H1 (cell line): ENCODE measurements at regions not wholly inside any gene's neighbourhood (a gene's known extent, or its start where the extent isn't known, plus 50 kb on each side); places are given as distances from the start of the nearest gene placed in this dataset.

Source experiments
- CTCF ChIA-PET: fragments of 300-600 bp; sonication (Branson Sonifier 250); formaldehyde crosslinking; loops from one replicate; lab custom pipeline; 2021; ENCODE audit not compliant: partially characterized antibody; lab: Charles Lee
- POLR2A ChIA-PET: fragments of 300-600 bp; sonication (Branson Sonifier 250); formaldehyde crosslinking; loops from one replicate; lab custom pipeline; 2021; ENCODE audit warnings: inconsistent platforms; ENCODE audit not compliant: partially characterized antibody; lab: Charles Lee
- DNase-seq, 2 experiments: peaks; one replicate each; pipeline versions ENCODE4 v3.0.0 to v3.0.0-alpha.2; 2010 to 2022; ENCODE audit warnings: low spot score in 2 of 2, low read depth in 1 of 2, mixed read lengths in 1 of 2
- FAIRE-seq: peaks from 2 replicates; lab custom pipeline; 2011; peaks lifted over from hg19 to GRCh38; lab: Jason Lieb, UNC
- H2AFZ ChIP-seq: 2 replicates; pipeline ENCODE4 v1.8.1; 2012; ENCODE audit warnings: low read length, inconsistent platforms
- H2AK5ac ChIP-seq: 2 replicates; pipeline ENCODE4 v1.6.1; 2013; ENCODE audit warnings: low read depth, low read length
- H2BK120ac ChIP-seq: replicated peaks from 2 replicates; pipeline ENCODE3; 2013; ENCODE audit warnings: low read depth, low read length, inconsistent platforms
- H2BK12ac ChIP-seq: 2 replicates; pipeline ENCODE4 v1.6.1; 2013; ENCODE audit warnings: low read depth, low read length
- H2BK15ac ChIP-seq: 2 replicates; pipeline ENCODE4 v1.6.1; 2013; ENCODE audit warnings: low read length
- H2BK20ac ChIP-seq: 2 replicates; pipeline ENCODE4 v1.6.1; 2013; ENCODE audit warnings: low read length
- H2BK5ac ChIP-seq: 2 replicates; pipeline ENCODE4 v1.6.1; 2013; ENCODE audit warnings: low read depth, low read length
- H3K14ac ChIP-seq: 2 replicates; pipeline ENCODE4 v1.6.1; 2013; ENCODE audit warnings: inconsistent platforms; ENCODE audit not compliant: insufficient read length
- H3K18ac ChIP-seq: 2 replicates; pipeline ENCODE4 v1.6.1; 2013; ENCODE audit warnings: low read length; ENCODE audit errors: extremely low read depth
- H3K23ac ChIP-seq: 2 replicates; pipeline ENCODE4 v1.6.1; 2013; ENCODE audit warnings: inconsistent platforms; ENCODE audit not compliant: insufficient read length
- H3K23me2 ChIP-seq: 2 replicates; pipeline ENCODE4 v1.6.1; 2013; ENCODE audit warnings: low read depth, low read length
- H3K27ac ChIP-seq: 2 replicates; pipeline ENCODE4 v1.6.1; 2011; ENCODE audit warnings: low read depth, low read length, inconsistent platforms
- H3K27me3 ChIP-seq, 4 experiments: replicated peaks in 1 of 4; 1 replicate in 1 of 4; 2 replicates in 3 of 4; pipeline versions ENCODE4 v1.6.1 to v1.8.1; 2011 to 2013; ENCODE audit warnings: low read length in 3 of 4, mild to moderate bottlenecking in 3 of 4, inconsistent platforms in 2 of 4, mixed read lengths in 2 of 4, moderate library complexity in 1 of 4; ENCODE audit not compliant: control insufficient read depth in 3 of 4, insufficient read depth in 3 of 4; ENCODE audit errors: extremely low read depth in 1 of 4
- H3K36me3 ChIP-seq, 4 experiments: 2 replicates each; pipeline versions ENCODE4 v1.6.1 to v1.8.1; 2011 to 2013; ENCODE audit warnings: mild to moderate bottlenecking in 4 of 4, low read length in 3 of 4, moderate library complexity in 2 of 4, control low read depth in 1 of 4, inconsistent platforms in 1 of 4; ENCODE audit not compliant: insufficient read depth in 4 of 4, control insufficient read depth in 2 of 4
- H3K4ac ChIP-seq: replicated peaks from 2 replicates; pipeline ENCODE3; 2013; ENCODE audit warnings: low read length, low read depth, mixed read lengths, inconsistent platforms; ENCODE audit not compliant: insufficient read length
- H3K4me1 ChIP-seq, 4 experiments: replicated peaks in 1 of 4; 1 replicate in 1 of 4; 2 replicates in 3 of 4; pipeline versions ENCODE4 v1.6.1 to v1.8.1; 2011 to 2013; ENCODE audit warnings: low read length in 3 of 4, inconsistent platforms in 2 of 4, mixed read lengths in 1 of 4; ENCODE audit not compliant: insufficient read depth in 4 of 4, control insufficient read depth in 3 of 4
- H3K4me2 ChIP-seq, 2 experiments: 2 replicates each; pipeline versions ENCODE4 v1.6.1 to v1.8.1; 2011 to 2013; ENCODE audit warnings: low read depth in 2 of 2, low read length in 2 of 2, control low read depth in 1 of 2, inconsistent platforms in 1 of 2, mild to moderate bottlenecking in 1 of 2; ENCODE audit not compliant: insufficient read depth in 1 of 2
- H3K4me3 ChIP-seq, 4 experiments: fragments of 200-600, 300-600 bp in 1 of 4; sonication (generic), shearing (Covaris generic), sonication (Bioruptor Twin) in 1 of 4; 2 replicates each; pipeline versions ENCODE4 v1.5.1 to v1.8.1; 2011 to 2016; ENCODE audit warnings: low read length in 4 of 4, low read depth in 3 of 4, control low read depth in 2 of 4, inconsistent platforms in 2 of 4, mild to moderate bottlenecking in 2 of 4, mixed read lengths in 1 of 4, moderate library complexity in 1 of 4; ENCODE audit not compliant: insufficient read depth in 2 of 4; ENCODE audit errors: extremely low read depth in 1 of 4
- H3K56ac ChIP-seq: replicated peaks from 2 replicates; pipeline ENCODE3; 2013; ENCODE audit warnings: low read depth, mild to moderate bottlenecking, mixed read lengths, low read length, inconsistent platforms; ENCODE audit not compliant: insufficient read length
- H3K79me1 ChIP-seq: 2 replicates; pipeline ENCODE4 v1.6.1; 2013; ENCODE audit warnings: low read depth, low read length, control low read depth
- H3K79me2 ChIP-seq, 2 experiments: 2 replicates each; pipeline versions ENCODE4 v1.6.1 to v1.8.1; 2012 to 2013; ENCODE audit warnings: low read length in 2 of 2, mild to moderate bottlenecking in 2 of 2, inconsistent platforms in 1 of 2; ENCODE audit not compliant: insufficient read depth in 2 of 2, control insufficient read depth in 1 of 2
- H3K9ac ChIP-seq, 4 experiments: replicated peaks in 1 of 4; 1 replicate in 1 of 4; 2 replicates in 3 of 4; pipeline versions ENCODE4 v1.6.1 to v1.8.1; 2011 to 2013; ENCODE audit warnings: low read depth in 3 of 4, low read length in 3 of 4, control low read depth in 2 of 4, mild to moderate bottlenecking in 2 of 4, moderate library complexity in 2 of 4, inconsistent platforms in 1 of 4; ENCODE audit errors: extremely low read depth in 1 of 4
- H3K9me3 ChIP-seq, 2 experiments: 2 replicates each; pipeline versions ENCODE4 v1.6.1 to v1.8.1; 2012 to 2013; ENCODE audit warnings: mild to moderate bottlenecking in 2 of 2, moderate library complexity in 2 of 2, control low read depth in 1 of 2, inconsistent platforms in 1 of 2, low read depth in 1 of 2, low read length in 1 of 2, mixed read lengths in 1 of 2; ENCODE audit not compliant: insufficient read depth in 2 of 2
- H4K20me1 ChIP-seq, 2 experiments: replicated peaks in 1 of 2; 2 replicates each; pipeline versions ENCODE3 to v1.8.1; 2011 to 2013; ENCODE audit warnings: inconsistent platforms in 2 of 2, low read length in 2 of 2, mild to moderate bottlenecking in 1 of 2; ENCODE audit not compliant: insufficient read depth in 2 of 2, control insufficient read depth in 1 of 2
- H4K5ac ChIP-seq: 2 replicates; pipeline ENCODE4 v1.6.1; 2013; ENCODE audit warnings: low read length, low read depth, mixed read lengths, inconsistent platforms; ENCODE audit not compliant: insufficient read length
- H4K8ac ChIP-seq: 2 replicates; pipeline ENCODE4 v1.8.0; 2013; ENCODE audit warnings: mild to moderate bottlenecking, moderate library complexity, low read length, inconsistent platforms; ENCODE audit not compliant: insufficient read depth; ENCODE audit errors: extremely low read depth
- H4K91ac ChIP-seq: replicated peaks from 2 replicates; pipeline ENCODE3; 2013; ENCODE audit warnings: low read length, mixed read lengths, inconsistent platforms; ENCODE audit not compliant: insufficient read length
- BCL11A ChIP-seq, 2 experiments: IDR thresholded peaks; one replicate each; pipeline ENCODE4 v1.6.1; 2011; ENCODE audit warnings: low read depth in 2 of 2, low read length in 2 of 2, mild to moderate bottlenecking in 2 of 2
- FOSL1 ChIP-seq: IDR thresholded peaks from 2 replicates; pipeline ENCODE4 v1.6.1; 2011; ENCODE audit warnings: mild to moderate bottlenecking, low read depth, low read length, moderate library complexity; ENCODE audit not compliant: insufficient read depth
- RBBP5 ChIP-seq: IDR thresholded peaks from 2 replicates; pipeline ENCODE4 v1.7.1; 2012; ENCODE audit warnings: low read depth, mild to moderate bottlenecking, inconsistent platforms, low read length, moderate library complexity, borderline replicate concordance
- RFX5 ChIP-seq: IDR thresholded peaks from 2 replicates; pipeline ENCODE4 v1.6.1; 2011; ENCODE audit warnings: low read depth, low read length, improper control_type of control experiment, borderline replicate concordance
- whole genome bisulfite sequencing, 2 experiments: shearing (Covaris generic) in 1 of 2; methylation state at CpG; one replicate each; pipeline versions ENCODE4 v1.1.6 to v1.1.7; 2013 to 2015; ENCODE audit warnings: low lambda C conversion rate in 2 of 2, mixed read lengths in 2 of 2, inconsistent platforms in 1 of 2, low coverage in 1 of 2, missing lambda C conversion rate in 1 of 2; ENCODE audit not compliant: insufficient replicate concordance in 2 of 2, insufficient coverage in 1 of 2, insufficient read length in 1 of 2; ENCODE audit errors: extremely low coverage in 1 of 2, missing lambda C conversion rate in 1 of 2; 5-methylcytosine and 5-hydroxymethylcytosine counted together
- TF ChIP-seq, protein P1 (sequence below): IDR thresholded peaks from 2 replicates; pipeline ENCODE4 v1.6.1; 2012; ENCODE audit warnings: low read length, inconsistent platforms

DNA sequence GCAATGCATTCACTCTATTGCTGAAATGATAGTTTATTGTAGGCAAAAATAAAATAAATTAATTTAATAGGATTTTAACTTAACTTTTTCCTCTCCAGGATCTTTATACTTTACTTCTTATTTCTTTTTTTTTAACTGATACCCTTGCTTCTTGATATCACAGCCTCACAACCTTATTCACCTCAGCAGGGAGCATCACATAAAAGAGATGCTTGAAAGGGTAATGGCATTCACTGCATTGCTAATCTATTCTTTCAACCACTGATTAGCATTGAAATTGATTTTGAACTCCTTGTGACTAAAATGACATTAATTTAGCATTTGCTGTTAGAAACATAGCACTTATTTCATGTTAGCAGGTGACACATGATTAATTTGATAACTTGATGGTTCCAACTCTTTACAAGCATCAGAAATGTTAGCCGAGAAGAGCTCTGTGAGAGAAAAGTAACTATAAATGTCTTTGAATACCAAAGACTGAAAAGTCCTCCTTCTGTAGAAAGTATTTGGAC lies 689.5 kb upstream of the MGAT4C start:
- no peak for DNase-seq
- H3K4me2 ChIP-seq: peak overlapping the region; percentile 29 to 30; a peak in 3 of 4 replicates

More for the DNA sequence above, 689.5 kb upstream of the MGAT4C start:
- no peaks in the 10 kb centered on the region for H3K23me2 ChIP-seq
- H3K36me3 ChIP-seq: no peaks in the 10 kb centered on the region
- no peak overlapping the region for H3K56ac ChIP-seq
- no peak overlapping the region; the same call in 1 of the 2 replicates for H3K18ac ChIP-seq
- no peak overlapping the region for H3K4ac ChIP-seq
- no peaks in the 10 kb centered on the region for H3K79me1 ChIP-seq
- H3K4me3 ChIP-seq: peak overlapping the region in 1 of 4 experiments; percentile 4; a peak in 1 of 8 replicates
- WGBS, 2 experiments: 33% methylated on average over 1 of the region's 1 CpG; no CpG with 5 or more reads in 1 of the 2 experiments
- FAIRE-seq: peak; percentile 60
- H2BK12ac ChIP-seq: no peak overlapping the region
- no peak overlapping the region for H3K27ac ChIP-seq
- H4K8ac ChIP-seq: no peak overlapping the region
- H3K9me3 ChIP-seq: no peaks in the 10 kb centered on the region
- H3K23ac ChIP-seq: no peak overlapping the region
- H2BK20ac ChIP-seq: no peak overlapping the region
- H4K91ac ChIP-seq: no peak overlapping the region
- H3K4me1 ChIP-seq: peaks cover 0 to 18% (median 0%) of the 10 kb centered on the region in 4 experiments; a peak in 3 of 7 replicates
- H2BK120ac ChIP-seq: no peak overlapping the region
- CTCF ChIA-PET: no interaction called here
- H3K79me2 ChIP-seq: no peaks in the 10 kb centered on the region
- no peak for TF ChIP-seq RBBP5
- TF ChIP-seq, protein P1, sequence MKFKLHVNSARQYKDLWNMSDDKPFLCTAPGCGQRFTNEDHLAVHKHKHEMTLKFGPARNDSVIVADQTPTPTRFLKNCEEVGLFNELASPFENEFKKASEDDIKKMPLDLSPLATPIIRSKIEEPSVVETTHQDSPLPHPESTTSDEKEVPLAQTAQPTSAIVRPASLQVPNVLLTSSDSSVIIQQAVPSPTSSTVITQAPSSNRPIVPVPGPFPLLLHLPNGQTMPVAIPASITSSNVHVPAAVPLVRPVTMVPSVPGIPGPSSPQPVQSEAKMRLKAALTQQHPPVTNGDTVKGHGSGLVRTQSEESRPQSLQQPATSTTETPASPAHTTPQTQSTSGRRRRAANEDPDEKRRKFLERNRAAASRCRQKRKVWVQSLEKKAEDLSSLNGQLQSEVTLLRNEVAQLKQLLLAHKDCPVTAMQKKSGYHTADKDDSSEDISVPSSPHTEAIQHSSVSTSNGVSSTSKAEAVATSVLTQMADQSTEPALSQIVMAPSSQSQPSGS: no peak
- no peak for TF ChIP-seq BCL11A (IDR thresholded peaks at IDR 0.05; ENCODE audit: low read depth in 2 of 2, low read length in 2 of 2)
- no peak for TF ChIP-seq FOSL1
- TF ChIP-seq RFX5: no peak
- no peaks in the 10 kb centered on the region for H4K20me1 ChIP-seq
- no peak overlapping the region for H3K14ac ChIP-seq
- POLR2A ChIA-PET: no interaction called here
- no peak overlapping the region for H3K9ac ChIP-seq
- H2BK15ac ChIP-seq: no peak overlapping the region
- no peaks in the 10 kb centered on the region for H3K27me3 ChIP-seq
- no peak overlapping the region for H2AK5ac ChIP-seq
- peak overlapping the region; percentile 94 for H4K5ac ChIP-seq
- no peak overlapping the region for H2AFZ ChIP-seq
- H2BK5ac ChIP-seq: peak overlapping the region; percentile 27; the same call in 1 of the 2 replicates
